ENCODE measurements at regions not wholly inside any gene's neighbourhood (a gene's known extent, or its start where the extent isn't known, plus 50 kb on each side); places are given as distances from the start of the nearest gene placed in this dataset.

DNA sequence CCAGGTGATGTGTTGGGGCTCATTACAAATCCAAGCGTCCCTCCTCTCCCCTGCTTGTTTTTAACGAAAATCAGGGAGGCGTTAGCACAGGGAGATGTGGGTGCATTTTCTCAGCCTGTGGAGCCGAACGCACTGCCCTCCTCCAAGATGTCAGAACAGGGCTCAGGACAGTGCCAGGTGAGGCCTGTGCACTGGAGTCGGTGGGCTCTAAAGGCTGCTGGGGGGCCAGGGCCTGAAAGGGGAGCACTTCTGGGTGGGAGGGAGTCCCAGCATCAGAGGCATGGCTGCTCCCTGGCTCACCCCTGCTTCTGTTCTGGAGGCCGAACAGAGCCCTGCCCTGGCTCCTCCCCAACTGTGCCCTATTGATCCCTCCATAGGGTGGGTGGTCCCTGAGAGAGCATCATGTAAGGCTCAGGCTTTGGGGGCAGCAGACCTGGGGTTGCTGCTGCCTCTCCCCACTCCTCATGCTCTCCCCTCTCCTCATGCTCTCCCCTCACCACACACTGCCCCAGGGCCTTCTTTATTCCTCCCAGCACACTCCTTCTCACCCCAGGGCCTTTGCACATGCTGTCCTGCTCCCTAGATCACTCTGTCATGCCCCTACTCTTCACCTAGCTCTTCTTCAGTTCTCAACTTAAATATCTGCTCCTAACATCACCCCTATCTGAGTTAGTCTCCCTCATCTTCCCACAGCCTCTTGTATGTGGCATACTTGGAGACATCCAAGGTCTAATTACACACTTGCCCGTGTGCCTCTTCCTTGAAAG, 725.2 kb downstream of the PTPRU start:
- POLR2A ChIA-PET, result no interaction called here
- Histone ChIP-seq H3K9me3 (ENCODE audit: control insufficient read depth in 1 of 2, insufficient read depth in 1 of 2, low read depth in 1 of 2, low read length in 2 of 2) (no peaks in the 10 kb centered on the region), H3K4me1 (ENCODE audit: control insufficient read depth in 1 of 2, insufficient read depth in 2 of 2, low read length in 2 of 2) (peaks cover 0 to 13% of the 10 kb centered on the region in 2 experiments; a peak in 2 of 4 replicates), H2AFZ (ENCODE audit: low read depth, low read length, poor library complexity, severe bottlenecking) (no peak overlapping the region), H3K9ac (ENCODE audit: low read length) (no peak overlapping the region), H3K4me3 (replicated peaks in 1 of 2; ENCODE audit: low read depth in 1 of 2, low read length in 2 of 2) (no peak overlapping the region), H4K20me1 (ENCODE audit: insufficient read depth) (no peaks in the 10 kb centered on the region), H3K79me2 (ENCODE audit: insufficient read depth, low read length) (no peaks in the 10 kb centered on the region), H3K27ac (ENCODE audit: low read depth, low read length) (no peak overlapping the region), H3K36me3 (ENCODE audit: control insufficient read depth in 1 of 2, insufficient read depth in 2 of 2, low read length in 2 of 2) (no peaks in the 10 kb centered on the region), H3K27me3 (ENCODE audit: insufficient read depth, low read length) (peaks cover 6% of the 10 kb centered on the region; the same call in 1 of the 2 replicates), H3K4me2 (ENCODE audit: low read length) (no peak overlapping the region), H3K9me2 (ENCODE audit: insufficient read depth) (no peaks in the 10 kb centered on the region)
- no TSS peak for BruUV-seq (replicated peaks)
- CTCF ChIA-PET, result no interaction called here
- RAD21 ChIA-PET (ENCODE audit: low non-redundant PET in 1 of 2, low total read pairs in 2 of 2, uncharacterized antibody in 2 of 2, unreplicated experiment in 2 of 2), result no interaction called here
- TF ChIP-seq, protein P1, sequence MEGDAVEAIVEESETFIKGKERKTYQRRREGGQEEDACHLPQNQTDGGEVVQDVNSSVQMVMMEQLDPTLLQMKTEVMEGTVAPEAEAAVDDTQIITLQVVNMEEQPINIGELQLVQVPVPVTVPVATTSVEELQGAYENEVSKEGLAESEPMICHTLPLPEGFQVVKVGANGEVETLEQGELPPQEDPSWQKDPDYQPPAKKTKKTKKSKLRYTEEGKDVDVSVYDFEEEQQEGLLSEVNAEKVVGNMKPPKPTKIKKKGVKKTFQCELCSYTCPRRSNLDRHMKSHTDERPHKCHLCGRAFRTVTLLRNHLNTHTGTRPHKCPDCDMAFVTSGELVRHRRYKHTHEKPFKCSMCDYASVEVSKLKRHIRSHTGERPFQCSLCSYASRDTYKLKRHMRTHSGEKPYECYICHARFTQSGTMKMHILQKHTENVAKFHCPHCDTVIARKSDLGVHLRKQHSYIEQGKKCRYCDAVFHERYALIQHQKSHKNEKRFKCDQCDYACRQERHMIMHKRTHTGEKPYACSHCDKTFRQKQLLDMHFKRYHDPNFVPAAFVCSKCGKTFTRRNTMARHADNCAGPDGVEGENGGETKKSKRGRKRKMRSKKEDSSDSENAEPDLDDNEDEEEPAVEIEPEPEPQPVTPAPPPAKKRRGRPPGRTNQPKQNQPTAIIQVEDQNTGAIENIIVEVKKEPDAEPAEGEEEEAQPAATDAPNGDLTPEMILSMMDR (IDR thresholded peaks at IDR 0.05 in 2 of 3, conservative IDR thresholded peaks at IDR 0.05 in 1 of 3; ENCODE audit: borderline replicate concordance in 1 of 3, insufficient read depth in 1 of 3, low read depth in 2 of 3, low read length in 2 of 3), result no peak
- TF ChIP-seq TCF7L2 (IDR thresholded peaks at IDR 0.05; ENCODE audit: borderline replicate concordance, extremely low read depth, insufficient read depth, insufficient read length) (no peak), EZH2 (IDR thresholded peaks at IDR 0.05) (no peak)
- ATAC-seq (no peak), DNase-seq (ENCODE audit: low read depth, low spot score) (no peak)
- intact Hi-C loops (cut with micrococcal nuclease), result no loop called here

DNA sequence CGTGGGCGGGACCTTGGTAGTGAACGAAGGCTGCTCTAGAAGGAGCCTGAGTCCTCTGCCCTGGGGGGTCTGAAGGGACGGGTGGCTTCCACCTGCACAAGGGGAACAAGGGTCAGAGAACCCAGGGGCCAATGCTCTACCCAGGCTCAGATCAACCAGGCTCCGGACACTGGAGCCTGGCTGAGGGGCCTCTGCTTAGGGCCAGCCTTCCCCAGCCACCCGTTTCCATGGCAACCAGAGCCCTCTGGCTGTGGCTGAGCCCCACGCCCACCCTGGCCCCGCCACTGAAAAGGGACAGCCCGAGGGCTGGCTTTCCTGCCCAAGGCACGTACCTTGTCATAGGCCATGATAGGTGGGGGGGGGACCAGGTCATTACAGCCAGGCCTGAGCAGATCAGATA, 724.6 kb downstream of the PTPRU start:
- BruUV-seq (replicated peaks), result no TSS peak
- Histone ChIP-seq H3K36me3 (ENCODE audit: control insufficient read depth in 1 of 2, insufficient read depth in 2 of 2, low read length in 2 of 2) (no peaks in the 10 kb centered on the region), H3K9ac (ENCODE audit: low read length) (no peak overlapping the region), H3K4me1 (ENCODE audit: control insufficient read depth in 1 of 2, insufficient read depth in 2 of 2, low read length in 2 of 2) (peaks cover 0 to 13% of the 10 kb centered on the region in 2 experiments; a peak in 2 of 4 replicates), H3K4me2 (ENCODE audit: low read length) (no peak overlapping the region), H3K27ac (ENCODE audit: low read depth, low read length) (no peak overlapping the region), H3K27me3 (ENCODE audit: insufficient read depth, low read length) (peaks cover 6% of the 10 kb centered on the region; the same call in 1 of the 2 replicates), H3K9me3 (ENCODE audit: control insufficient read depth in 1 of 2, insufficient read depth in 1 of 2, low read depth in 1 of 2, low read length in 2 of 2) (no peaks in the 10 kb centered on the region), H4K20me1 (ENCODE audit: insufficient read depth) (no peaks in the 10 kb centered on the region), H2AFZ (ENCODE audit: low read depth, low read length, poor library complexity, severe bottlenecking) (no peak overlapping the region), H3K9me2 (ENCODE audit: insufficient read depth) (no peaks in the 10 kb centered on the region), H3K79me2 (ENCODE audit: insufficient read depth, low read length) (no peaks in the 10 kb centered on the region), H3K4me3 (replicated peaks in 1 of 2; ENCODE audit: low read depth in 1 of 2, low read length in 2 of 2) (no peak overlapping the region)
- no peak for ATAC-seq
- intact Hi-C loops (cut with micrococcal nuclease), result no loop called here
- CTCF ChIA-PET, result no interaction called here
- POLR2A ChIA-PET, result no interaction called here
- TF ChIP-seq SRF (IDR thresholded peaks at IDR 0.05; ENCODE audit: low read depth) (no peak), EZH2 (IDR thresholded peaks at IDR 0.05) (no peak), ELF1 (IDR thresholded peaks at IDR 0.05; ENCODE audit: borderline replicate concordance, low read depth) (no peak)
- TF ChIP-seq, protein P2, sequence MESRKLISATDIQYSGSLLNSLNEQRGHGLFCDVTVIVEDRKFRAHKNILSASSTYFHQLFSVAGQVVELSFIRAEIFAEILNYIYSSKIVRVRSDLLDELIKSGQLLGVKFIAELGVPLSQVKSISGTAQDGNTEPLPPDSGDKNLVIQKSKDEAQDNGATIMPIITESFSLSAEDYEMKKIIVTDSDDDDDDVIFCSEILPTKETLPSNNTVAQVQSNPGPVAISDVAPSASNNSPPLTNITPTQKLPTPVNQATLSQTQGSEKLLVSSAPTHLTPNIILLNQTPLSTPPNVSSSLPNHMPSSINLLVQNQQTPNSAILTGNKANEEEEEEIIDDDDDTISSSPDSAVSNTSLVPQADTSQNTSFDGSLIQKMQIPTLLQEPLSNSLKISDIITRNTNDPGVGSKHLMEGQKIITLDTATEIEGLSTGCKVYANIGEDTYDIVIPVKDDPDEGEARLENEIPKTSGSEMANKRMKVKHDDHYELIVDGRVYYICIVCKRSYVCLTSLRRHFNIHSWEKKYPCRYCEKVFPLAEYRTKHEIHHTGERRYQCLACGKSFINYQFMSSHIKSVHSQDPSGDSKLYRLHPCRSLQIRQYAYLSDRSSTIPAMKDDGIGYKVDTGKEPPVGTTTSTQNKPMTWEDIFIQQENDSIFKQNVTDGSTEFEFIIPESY (IDR thresholded peaks at IDR 0.05; ENCODE audit: extremely low read depth, insufficient replicate concordance, low read length), result no peak
- no peak for DNase-seq (ENCODE audit: low read depth, low spot score)
- RAD21 ChIA-PET (ENCODE audit: low non-redundant PET in 1 of 2, low total read pairs in 2 of 2, uncharacterized antibody in 2 of 2, unreplicated experiment in 2 of 2), result no interaction called here

Measured in HCT116 (cell line).